ENCODE measurements at regions not wholly inside any gene's neighbourhood (a gene's known extent, or its start where the extent isn't known, plus 50 kb on each side); places are given as distances from the start of the nearest gene placed in this dataset.
"Not testable (repeated sequence)": the region's sequence is repeated elsewhere in the genome, so short reads cannot be mapped to it uniquely, and the experiment has no call there.

GRCh38 chr3:839981-840380 is 252.8 kb upstream of the CNTN6 start:
- no peak for DNase-seq

GRCh38 chr3:851098-851790 is 241.6 kb upstream of the CNTN6 start:
- no peak for DNase-seq

GRCh38 chr3:852033-852432 is 240.8 kb upstream of the CNTN6 start:
- no peak for DNase-seq

GRCh38 chr3:853489-853888 is 239.3 kb upstream of the CNTN6 start:
- DNase-seq = no peak

- DNase-seq = no peak
These were observed 233.7 kb upstream of the CNTN6 start for GRCh38 chr3:859135-859534.

GRCh38 chr3:861721-862120 is 231.1 kb upstream of the CNTN6 start:
- DNase-seq = no peak

GRCh38 chr3:869269-869668 is 223.6 kb upstream of the CNTN6 start:
- DNase-seq = no peak

GRCh38 chr3:869734-870133 is 223.1 kb upstream of the CNTN6 start:
- no peak for DNase-seq

- DNase-seq = no peak
These were observed 221.2 kb upstream of the CNTN6 start for GRCh38 chr3:871651-872050.

- DNase-seq = no peak
These were observed 215.8 kb upstream of the CNTN6 start for GRCh38 chr3:877001-877400.

- no peak for DNase-seq
These were observed 214.1 kb upstream of the CNTN6 start for GRCh38 chr3:878746-879145.

- DNase-seq = no peak
These were observed 212.5 kb upstream of the CNTN6 start for GRCh38 chr3:880371-880770.

- DNase-seq = no peak
These were observed 210.3 kb upstream of the CNTN6 start for GRCh38 chr3:882533-882932.

- DNase-seq = no peak
These were observed 190.7 kb upstream of the CNTN6 start for GRCh38 chr3:901953-902778.

- no peak for DNase-seq
These were observed 187.6 kb upstream of the CNTN6 start for GRCh38 chr3:905217-905616.

- DNase-seq = no peak
These were observed 186.1 kb upstream of the CNTN6 start for GRCh38 chr3:906739-907138.

- DNase-seq = no peak
These were observed 184.0 kb upstream of the CNTN6 start for GRCh38 chr3:908839-909238.

- DNase-seq = not testable (repeated sequence)
These were observed 180.1 kb upstream of the CNTN6 start for GRCh38 chr3:912717-913116.

- no peak for DNase-seq
These were observed 169.5 kb upstream of the CNTN6 start for GRCh38 chr3:923161-923910.

GRCh38 chr3:930866-931265 is 162.0 kb upstream of the CNTN6 start:
- no peak for DNase-seq

GRCh38 chr3:933326-933725 is 159.5 kb upstream of the CNTN6 start:
- no peak for DNase-seq

GRCh38 chr3:944786-945185 is 148.0 kb upstream of the CNTN6 start:
- DNase-seq = no peak

- no peak for DNase-seq
These were observed 147.1 kb upstream of the CNTN6 start for GRCh38 chr3:945738-946137.

GRCh38 chr3:952906-953305 is 139.9 kb upstream of the CNTN6 start:
- no peak for DNase-seq
